Thyroid gland (tissue), 4 donors: ENCODE measurements at regions not wholly inside any gene's neighbourhood (a gene's known extent, or its start where the extent isn't known, plus 50 kb on each side); places are given as distances from the start of the nearest gene placed in this dataset.

Experiments
- POLR2A ChIP-seq, 2 donors: fragments of 450-650 bp; IDR thresholded peaks; one replicate each; pipeline ENCODE4 v1.6.1; 2017; ENCODE audit warnings: antibody characterized with exemption in 2 of 2, mild to moderate bottlenecking in 2 of 2, moderate library complexity in 1 of 2
- TF ChIP-seq, protein P1 (sequence below), 6 experiments: fragments of 200-600 bp in 3 of 6; fragments of 450-650 bp in 3 of 6; sonication (generic) in 3 of 6; IDR thresholded peaks; one replicate each; pipeline ENCODE4 v1.5.1; 2016 to 2019; ENCODE audit warnings: antibody characterized with exemption in 6 of 6, mild to moderate bottlenecking in 2 of 6, inconsistent platforms in 1 of 6, moderate library complexity in 1 of 6

GRCh38 chr13:77431449-77431848, 104.1 kb upstream of the SCEL start:
- no peak for TF ChIP-seq POLR2A (IDR thresholded peaks at IDR 0.05)
- TF ChIP-seq, protein P1, sequence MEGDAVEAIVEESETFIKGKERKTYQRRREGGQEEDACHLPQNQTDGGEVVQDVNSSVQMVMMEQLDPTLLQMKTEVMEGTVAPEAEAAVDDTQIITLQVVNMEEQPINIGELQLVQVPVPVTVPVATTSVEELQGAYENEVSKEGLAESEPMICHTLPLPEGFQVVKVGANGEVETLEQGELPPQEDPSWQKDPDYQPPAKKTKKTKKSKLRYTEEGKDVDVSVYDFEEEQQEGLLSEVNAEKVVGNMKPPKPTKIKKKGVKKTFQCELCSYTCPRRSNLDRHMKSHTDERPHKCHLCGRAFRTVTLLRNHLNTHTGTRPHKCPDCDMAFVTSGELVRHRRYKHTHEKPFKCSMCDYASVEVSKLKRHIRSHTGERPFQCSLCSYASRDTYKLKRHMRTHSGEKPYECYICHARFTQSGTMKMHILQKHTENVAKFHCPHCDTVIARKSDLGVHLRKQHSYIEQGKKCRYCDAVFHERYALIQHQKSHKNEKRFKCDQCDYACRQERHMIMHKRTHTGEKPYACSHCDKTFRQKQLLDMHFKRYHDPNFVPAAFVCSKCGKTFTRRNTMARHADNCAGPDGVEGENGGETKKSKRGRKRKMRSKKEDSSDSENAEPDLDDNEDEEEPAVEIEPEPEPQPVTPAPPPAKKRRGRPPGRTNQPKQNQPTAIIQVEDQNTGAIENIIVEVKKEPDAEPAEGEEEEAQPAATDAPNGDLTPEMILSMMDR (IDR thresholded peaks at IDR 0.05) = no peak
